GM18505 (cell line): ENCODE measurements at regions not wholly inside any gene's neighbourhood (a gene's known extent, or its start where the extent isn't known, plus 50 kb on each side); places are given as distances from the start of the nearest gene placed in this dataset.
"Not testable (repeated sequence)": the region's sequence is repeated elsewhere in the genome, so short reads cannot be mapped to it uniquely, and the experiment has no call there.

Experiments
- ATAC-seq: cut with Tn5 transposase; IDR thresholded peaks from one replicate; pipeline ENCODE4 v1.9.1; 2021; ENCODE audit not compliant: unreplicated experiment
- POLR2A ChIP-seq: IDR thresholded peaks from 4 replicates; pipeline ENCODE4 v1.6.1; 2011; ENCODE audit warnings: borderline replicate concordance; ENCODE audit not compliant: insufficient read depth, insufficient read length; ENCODE audit errors: extremely low read depth

GRCh38 chr12:24664161-24664880 is 284.6 kb downstream of the BCAT1 start:
- TF ChIP-seq POLR2A, result no peak
- ATAC-seq, result no peak

GRCh38 chr12:24661657-24662096 is 287.2 kb downstream of the BCAT1 start:
- TF ChIP-seq POLR2A, result no peak

GRCh38 chr12:24659016-24659415 is 289.9 kb downstream of the BCAT1 start:
- TF ChIP-seq POLR2A, result no peak
- ATAC-seq, result no peak

More at GRCh38 chr12:24661657-24662096, 287.2 kb downstream of the BCAT1 start:
- ATAC-seq, result no peak

- not testable (repeated sequence) for ATAC-seq
Measured at GRCh38 chr12:24654344-24654743, 294.6 kb downstream of the BCAT1 start.

GRCh38 chr12:24649634-24650033 is 299.3 kb downstream of the BCAT1 start:
- TF ChIP-seq POLR2A, result no peak

GRCh38 chr12:24649209-24649608 is 299.7 kb downstream of the BCAT1 start:
- no peak for TF ChIP-seq POLR2A
- ATAC-seq, result no peak

More at GRCh38 chr12:24649634-24650033, 299.3 kb downstream of the BCAT1 start:
- no peak for ATAC-seq

GRCh38 chr12:24645254-24645653 is 303.6 kb downstream of the BCAT1 start:
- no peak for ATAC-seq
- no peak for TF ChIP-seq POLR2A

- no peak for TF ChIP-seq POLR2A
- no peak for ATAC-seq
Measured at GRCh38 chr12:24643120-24644119, 305.5 kb downstream of the BCAT1 start.

GRCh38 chr12:24639641-24640040 is 309.3 kb downstream of the BCAT1 start:
- no peak for ATAC-seq
- TF ChIP-seq POLR2A, result no peak

- no peak for TF ChIP-seq POLR2A
- no peak for ATAC-seq
Measured at GRCh38 chr12:24632466-24632865, 316.4 kb downstream of the BCAT1 start.

- ATAC-seq, result no peak
- TF ChIP-seq POLR2A, result no peak
Measured at GRCh38 chr12:24631676-24632426, 317.1 kb downstream of the BCAT1 start.

GRCh38 chr12:24630856-24631255 is 318.0 kb downstream of the BCAT1 start:
- ATAC-seq, result no peak

GRCh38 chr12:24630446-24630845 is 318.5 kb downstream of the BCAT1 start:
- TF ChIP-seq POLR2A, result no peak
- ATAC-seq, result no peak

More at GRCh38 chr12:24630856-24631255, 318.0 kb downstream of the BCAT1 start:
- no peak for TF ChIP-seq POLR2A

- TF ChIP-seq POLR2A, result no peak
Measured at GRCh38 chr12:24625103-24625502, 323.8 kb downstream of the BCAT1 start.

GRCh38 chr12:24619954-24620353 is 328.9 kb downstream of the BCAT1 start:
- ATAC-seq, result not testable (repeated sequence)

More at GRCh38 chr12:24625103-24625502, 323.8 kb downstream of the BCAT1 start:
- no peak for ATAC-seq
